ENCODE measurements at regions not wholly inside any gene's neighbourhood (a gene's known extent, or its start where the extent isn't known, plus 50 kb on each side); places are given as distances from the start of the nearest gene placed in this dataset.
"Not testable (repeated sequence)": the region's sequence is repeated elsewhere in the genome, so short reads cannot be mapped to it uniquely, and the experiment has no call there.

- H2BK15ac ChIP-seq (ENCODE audit: low read length); H3K36me3 ChIP-seq (ENCODE audit: control insufficient read depth in 2 of 4, insufficient read depth in 4 of 4, low read length in 3 of 4); H3K4me2 ChIP-seq (ENCODE audit: insufficient read depth in 1 of 2, low read depth in 2 of 2, low read length in 2 of 2); H3K9me3 ChIP-seq (ENCODE audit: insufficient read depth in 2 of 2, low read depth in 1 of 2, low read length in 1 of 2); DNase-seq (ENCODE audit: low read depth in 1 of 2, low spot score in 2 of 2); H3K18ac ChIP-seq (ENCODE audit: extremely low read depth, low read length); FAIRE-seq; H3K79me1 ChIP-seq (ENCODE audit: low read depth, low read length); H2AFZ ChIP-seq (ENCODE audit: low read length); H2BK12ac ChIP-seq (ENCODE audit: low read depth, low read length); H4K91ac ChIP-seq (replicated peaks; ENCODE audit: insufficient read length, low read length); H2AK5ac ChIP-seq (ENCODE audit: low read depth, low read length); H2BK120ac ChIP-seq (replicated peaks; ENCODE audit: low read depth, low read length); H3K79me2 ChIP-seq (ENCODE audit: control insufficient read depth in 1 of 2, insufficient read depth in 2 of 2, low read length in 2 of 2); H3K4me1 ChIP-seq (replicated peaks in 1 of 4; ENCODE audit: control insufficient read depth in 3 of 4, insufficient read depth in 4 of 4, low read length in 3 of 4); H4K5ac ChIP-seq (ENCODE audit: insufficient read length, low read depth, low read length); POLR2A ChIA-PET (ENCODE audit: partially characterized antibody); H3K23me2 ChIP-seq (ENCODE audit: low read depth, low read length); H2BK5ac ChIP-seq (ENCODE audit: low read depth, low read length); H3K27me3 ChIP-seq (replicated peaks in 1 of 4; ENCODE audit: control insufficient read depth in 3 of 4, extremely low read depth in 1 of 4, insufficient read depth in 3 of 4, low read length in 3 of 4); H3K56ac ChIP-seq (replicated peaks; ENCODE audit: insufficient read length, low read depth, low read length); H3K27ac ChIP-seq (ENCODE audit: low read depth, low read length); H3K4me3 ChIP-seq (ENCODE audit: extremely low read depth in 1 of 4, insufficient read depth in 2 of 4, low read depth in 3 of 4, low read length in 4 of 4); H4K8ac ChIP-seq (ENCODE audit: extremely low read depth, insufficient read depth, low read length); H3K9ac ChIP-seq (replicated peaks in 1 of 4; ENCODE audit: extremely low read depth in 1 of 4, low read depth in 3 of 4, low read length in 3 of 4); H4K20me1 ChIP-seq (replicated peaks in 1 of 2; ENCODE audit: control insufficient read depth in 1 of 2, insufficient read depth in 2 of 2, low read length in 2 of 2); H3K4ac ChIP-seq (replicated peaks; ENCODE audit: insufficient read length, low read depth, low read length); H3K23ac ChIP-seq (ENCODE audit: insufficient read length); H2BK20ac ChIP-seq (ENCODE audit: low read length); CTCF ChIA-PET (ENCODE audit: partially characterized antibody); H3K14ac ChIP-seq (ENCODE audit: insufficient read length): not testable (repeated sequence)
- 80% methylated on average over 2 of the region's 2 CpGs; no CpG with 5 or more reads in 1 of the 2 experiments for WGBS, 2 experiments (ENCODE audit: extremely low coverage in 1 of 2, insufficient coverage in 1 of 2, insufficient read length in 1 of 2, insufficient replicate concordance in 2 of 2, low coverage in 1 of 2, low lambda C conversion rate in 2 of 2, missing lambda C conversion rate in 1 of 2)
Observed at GRCh38 chr1:149190742-149191141, 87.4 kb upstream of the NBPF9 start.

GRCh38 chr1:149196651-149197050, 93.3 kb upstream of the NBPF9 start:
- not testable (repeated sequence) for DNase-seq (ENCODE audit: low read depth in 1 of 2, low spot score in 2 of 2)

More at GRCh38 chr1:149196651-149197050, 93.3 kb upstream of the NBPF9 start:
- H2BK120ac ChIP-seq (replicated peaks; ENCODE audit: low read depth, low read length); H3K23ac ChIP-seq (ENCODE audit: insufficient read length); H4K20me1 ChIP-seq (replicated peaks in 1 of 2; ENCODE audit: control insufficient read depth in 1 of 2, insufficient read depth in 2 of 2, low read length in 2 of 2); H3K56ac ChIP-seq (replicated peaks; ENCODE audit: insufficient read length, low read depth, low read length); H2BK12ac ChIP-seq (ENCODE audit: low read depth, low read length); H3K4me3 ChIP-seq (ENCODE audit: extremely low read depth in 1 of 4, insufficient read depth in 2 of 4, low read depth in 3 of 4, low read length in 4 of 4); H4K5ac ChIP-seq (ENCODE audit: insufficient read length, low read depth, low read length); H3K79me1 ChIP-seq (ENCODE audit: low read depth, low read length); H3K23me2 ChIP-seq (ENCODE audit: low read depth, low read length); H4K8ac ChIP-seq (ENCODE audit: extremely low read depth, insufficient read depth, low read length); H3K9ac ChIP-seq (replicated peaks in 1 of 4; ENCODE audit: extremely low read depth in 1 of 4, low read depth in 3 of 4, low read length in 3 of 4); H3K27ac ChIP-seq (ENCODE audit: low read depth, low read length); CTCF ChIA-PET (ENCODE audit: partially characterized antibody); H3K4me2 ChIP-seq (ENCODE audit: insufficient read depth in 1 of 2, low read depth in 2 of 2, low read length in 2 of 2); H2AK5ac ChIP-seq (ENCODE audit: low read depth, low read length); H3K14ac ChIP-seq (ENCODE audit: insufficient read length); H3K4ac ChIP-seq (replicated peaks; ENCODE audit: insufficient read length, low read depth, low read length); H3K18ac ChIP-seq (ENCODE audit: extremely low read depth, low read length); FAIRE-seq; POLR2A ChIA-PET (ENCODE audit: partially characterized antibody); H3K36me3 ChIP-seq (ENCODE audit: control insufficient read depth in 2 of 4, insufficient read depth in 4 of 4, low read length in 3 of 4); H2AFZ ChIP-seq (ENCODE audit: low read length); H2BK20ac ChIP-seq (ENCODE audit: low read length); H2BK5ac ChIP-seq (ENCODE audit: low read depth, low read length); H3K9me3 ChIP-seq (ENCODE audit: insufficient read depth in 2 of 2, low read depth in 1 of 2, low read length in 1 of 2); H3K27me3 ChIP-seq (replicated peaks in 1 of 4; ENCODE audit: control insufficient read depth in 3 of 4, extremely low read depth in 1 of 4, insufficient read depth in 3 of 4, low read length in 3 of 4); H4K91ac ChIP-seq (replicated peaks; ENCODE audit: insufficient read length, low read length); H3K79me2 ChIP-seq (ENCODE audit: control insufficient read depth in 1 of 2, insufficient read depth in 2 of 2, low read length in 2 of 2); H3K4me1 ChIP-seq (replicated peaks in 1 of 4; ENCODE audit: control insufficient read depth in 3 of 4, insufficient read depth in 4 of 4, low read length in 3 of 4); H2BK15ac ChIP-seq (ENCODE audit: low read length): not testable (repeated sequence)
- WGBS, 2 experiments (ENCODE audit: extremely low coverage in 1 of 2, insufficient coverage in 1 of 2, insufficient read length in 1 of 2, insufficient replicate concordance in 2 of 2, low coverage in 1 of 2, low lambda C conversion rate in 2 of 2, missing lambda C conversion rate in 1 of 2) = 94% methylated on average over 1 of the region's 1 CpG; no CpG with 5 or more reads in 1 of the 2 experiments
